Epidermal melanocyte (primary cell): ENCODE measurements at regions not wholly inside any gene's neighbourhood (a gene's known extent, or its start where the extent isn't known, plus 50 kb on each side); places are given as distances from the start of the nearest gene placed in this dataset.

ENCODE experiments used
- DNase-seq: peaks from one replicate; pipeline ENCODE4 v3.0.0; 2011; ENCODE audit warnings: low spot score; ENCODE audit not compliant: insufficient read length

DNA sequence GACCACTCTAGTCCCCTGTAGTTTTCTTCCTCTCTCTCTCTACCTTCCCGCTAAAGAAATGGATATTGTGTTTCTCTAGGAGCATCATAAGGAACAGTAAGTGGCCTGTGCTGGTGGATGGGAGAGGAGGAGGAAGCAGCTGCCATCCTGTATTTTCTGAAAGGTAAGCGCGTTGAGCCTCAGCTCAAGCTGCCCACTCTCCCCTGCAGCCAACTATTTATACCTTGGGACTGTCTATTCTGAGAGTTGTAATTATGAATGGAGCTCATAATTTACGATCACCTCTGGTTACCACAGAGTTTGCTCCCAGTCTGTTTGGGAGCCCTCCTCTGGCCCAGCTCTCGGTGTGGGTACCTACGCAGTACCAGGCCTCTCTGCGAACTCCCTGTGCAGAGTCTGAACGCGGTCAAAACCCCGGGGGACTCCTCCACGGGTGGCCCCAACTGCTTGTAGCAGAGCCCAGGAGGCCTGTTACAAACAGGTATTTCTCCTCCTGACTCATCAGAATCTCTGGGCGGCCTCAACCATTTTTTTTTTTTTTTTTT, 285.4 kb downstream of the SMOC2 start:
- DNase-seq: no peak

GRCh38 chr6:168725802-168726201, 284.8 kb downstream of the SMOC2 start:
- no peak for DNase-seq

GRCh38 chr6:168724669-168725570, 283.9 kb downstream of the SMOC2 start:
- DNase-seq: no peak

- DNase-seq: no peak
These were observed 283.0 kb downstream of the SMOC2 start for GRCh38 chr6:168724033-168724432.

GRCh38 chr6:168722397-168722796, 281.4 kb downstream of the SMOC2 start:
- no peak for DNase-seq

DNA sequence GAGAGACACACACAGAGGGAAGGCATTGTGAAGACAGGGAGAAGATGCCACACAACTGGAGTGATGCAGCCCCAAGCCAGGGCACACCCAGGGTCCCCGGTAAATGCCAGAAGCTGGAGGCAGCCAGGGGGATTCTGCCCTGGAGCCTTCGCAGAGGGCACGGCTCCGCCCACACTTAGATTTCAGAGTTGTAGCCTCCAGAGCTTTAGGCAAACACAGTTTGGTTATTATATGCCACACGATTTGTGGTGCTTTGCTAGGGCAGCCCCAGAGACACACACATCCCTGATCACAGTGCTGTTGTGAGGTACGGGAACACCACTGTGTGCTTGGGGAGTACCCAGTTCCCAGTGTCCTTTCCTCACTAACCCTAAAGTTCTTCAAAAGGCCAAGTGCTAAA, 280.6 kb downstream of the SMOC2 start:
- no peak for DNase-seq

- DNase-seq: no peak
These were observed 278.9 kb downstream of the SMOC2 start for GRCh38 chr6:168719901-168720300.

GRCh38 chr6:168718821-168719475, 278.0 kb downstream of the SMOC2 start:
- no peak for DNase-seq
